HS-5 (cell line): ENCODE measurements at regions not wholly inside any gene's neighbourhood (a gene's known extent, or its start where the extent isn't known, plus 50 kb on each side); places are given as distances from the start of the nearest gene placed in this dataset.
"Not testable (repeated sequence)": the region's sequence is repeated elsewhere in the genome, so short reads cannot be mapped to it uniquely, and the experiment has no call there.

ENCODE experiments used
- DNase-seq: peaks from one replicate; pipeline ENCODE4 v3.0.0-alpha.2; 2012; ENCODE audit warnings: low read depth

DNA sequence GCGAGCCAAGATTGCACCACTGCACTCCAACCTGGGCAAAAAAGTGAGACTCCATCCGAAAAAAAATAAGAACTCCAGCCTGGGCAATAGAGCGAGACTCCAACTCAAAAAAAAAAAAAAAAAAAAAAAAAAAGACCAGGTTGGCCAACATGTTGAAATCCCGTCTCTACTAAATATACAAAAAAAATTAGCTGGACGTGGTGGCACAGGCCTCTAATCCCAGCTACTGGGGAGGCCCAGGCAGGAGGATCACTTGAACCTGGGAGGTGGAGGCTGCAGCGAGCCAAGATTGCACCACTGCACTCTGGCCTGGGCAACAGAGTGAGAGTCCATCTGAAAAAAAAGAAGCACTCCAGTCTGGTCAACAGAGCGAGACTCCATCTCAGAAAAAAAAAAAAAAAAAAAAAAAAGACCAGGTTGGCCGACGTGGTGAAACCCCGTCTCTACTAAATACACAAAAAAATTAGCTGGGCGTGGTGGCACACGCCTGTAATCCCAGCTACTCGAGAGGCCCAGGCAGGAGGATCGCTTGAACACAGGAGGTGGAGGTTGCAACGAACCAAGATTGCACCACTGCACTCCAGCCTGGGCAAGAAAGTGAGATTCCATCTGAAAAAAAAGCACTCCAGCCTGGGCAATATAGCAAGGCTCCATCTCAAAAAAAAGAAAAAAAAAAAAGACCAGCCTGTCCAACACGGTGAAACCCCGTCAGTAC, 1603.7 kb downstream of the RPIA start:
- DNase-seq: not testable (repeated sequence)

DNA sequence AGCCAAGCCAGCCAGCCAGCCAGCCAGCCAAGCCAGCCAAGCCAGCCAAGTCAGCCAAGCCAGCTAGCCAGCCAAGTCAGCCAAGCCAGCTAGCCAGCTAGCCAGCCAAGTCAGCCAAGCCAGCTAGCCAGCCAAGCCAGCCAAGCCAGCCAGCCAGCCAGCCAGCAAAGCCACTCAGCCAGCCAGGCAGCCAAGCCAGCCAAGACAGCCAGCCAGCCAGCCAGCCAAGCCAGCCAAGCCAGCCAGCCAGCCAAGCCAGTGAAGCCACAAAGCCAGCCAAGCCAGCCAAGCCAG, 1605.0 kb downstream of the RPIA start:
- not testable (repeated sequence) for DNase-seq

DNA sequence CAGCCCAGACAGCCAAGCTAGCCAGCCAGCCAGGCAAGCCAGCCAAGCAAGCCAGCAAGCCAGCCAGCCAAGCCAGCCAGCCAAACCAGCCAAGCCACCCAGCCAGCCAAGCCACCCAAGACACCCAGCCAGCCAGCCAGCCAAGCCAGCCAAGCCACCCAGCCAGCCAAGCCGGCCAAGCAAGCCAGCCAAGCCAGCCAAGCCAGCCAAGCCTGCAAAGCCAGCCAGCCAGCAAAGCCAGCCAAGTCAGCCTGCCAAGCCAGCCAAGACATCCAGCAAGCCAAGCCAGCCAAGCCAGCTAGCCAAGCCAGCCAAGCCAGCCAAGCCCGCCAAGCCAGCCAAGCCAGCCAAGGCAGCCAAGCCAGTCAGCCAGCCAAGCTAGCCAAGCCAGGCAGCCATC, 1606.2 kb downstream of the RPIA start:
- DNase-seq: not testable (repeated sequence)

DNA sequence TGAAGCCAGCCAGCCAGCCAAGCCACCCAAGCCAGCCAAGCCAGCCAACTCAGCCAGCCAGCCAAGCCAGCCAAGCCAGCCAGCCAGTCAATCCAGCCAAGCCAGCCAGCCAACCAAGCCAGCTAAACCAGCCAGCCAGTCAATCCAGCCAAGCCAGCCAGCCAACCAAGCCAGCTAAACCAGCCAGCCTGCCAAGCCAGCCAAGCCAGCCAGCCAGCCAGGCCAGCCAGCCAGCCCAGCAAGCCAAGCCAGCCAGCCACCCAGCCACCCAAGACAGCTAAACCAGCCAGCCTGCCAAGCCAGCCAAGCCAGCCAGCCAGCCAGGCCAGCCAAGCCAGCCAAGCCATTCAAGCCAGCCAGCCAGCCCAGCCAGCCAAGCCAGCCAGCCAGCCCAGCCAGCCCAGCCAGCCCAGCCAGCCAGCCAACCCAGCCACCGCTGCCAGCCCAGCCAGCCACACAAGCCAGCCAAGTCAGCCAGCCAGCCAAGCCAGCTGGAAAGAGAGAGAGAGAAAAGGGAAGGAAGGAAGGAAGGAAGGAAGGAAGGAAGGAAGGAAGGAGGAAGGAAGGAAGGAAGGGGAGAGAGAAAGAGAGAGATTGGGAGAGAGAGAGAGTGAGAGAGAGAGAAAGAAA, 1606.8 kb downstream of the RPIA start:
- not testable (repeated sequence) for DNase-seq

DNA sequence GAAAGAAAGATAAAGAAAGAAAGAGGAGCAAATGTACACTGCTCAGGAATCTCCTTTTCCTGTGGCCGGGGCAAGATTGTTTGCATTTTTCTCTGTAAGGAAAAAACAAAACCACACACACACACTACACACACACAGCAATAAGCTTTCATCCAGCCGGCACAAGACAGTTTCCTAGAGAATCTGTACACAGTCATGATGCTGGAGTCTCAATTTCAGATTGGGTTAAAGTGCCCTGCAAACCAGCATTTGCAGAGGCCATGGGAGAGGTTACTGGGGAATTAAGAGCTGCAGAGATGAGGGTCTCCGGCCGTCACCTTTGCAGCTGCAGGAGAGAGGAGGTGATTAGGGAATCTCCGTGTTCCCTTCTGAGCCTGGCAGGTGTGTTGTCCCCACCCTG, 1607.5 kb downstream of the RPIA start:
- DNase-seq: not testable (repeated sequence)

DNA sequence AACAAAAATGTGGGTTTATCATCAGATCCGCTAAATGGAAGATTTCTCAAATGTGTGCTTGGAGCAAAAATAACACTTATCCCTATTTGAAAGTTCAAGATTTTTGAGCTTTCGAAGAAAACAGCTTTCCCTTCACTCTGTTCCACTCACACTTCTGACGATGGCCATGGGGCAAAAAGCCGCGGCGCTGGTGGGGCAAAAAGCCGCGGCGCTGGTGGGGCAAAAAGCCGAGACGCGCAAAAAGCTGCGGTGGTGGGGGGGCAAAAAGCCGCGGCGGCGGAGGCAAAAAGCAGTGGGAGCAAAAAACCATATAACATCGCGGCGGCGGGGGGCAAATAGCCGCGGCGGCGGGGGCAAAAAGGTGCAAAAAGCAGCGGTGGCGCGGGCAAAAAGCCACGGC, 1631.5 kb downstream of the RPIA start:
- DNase-seq: not testable (repeated sequence)

DNA sequence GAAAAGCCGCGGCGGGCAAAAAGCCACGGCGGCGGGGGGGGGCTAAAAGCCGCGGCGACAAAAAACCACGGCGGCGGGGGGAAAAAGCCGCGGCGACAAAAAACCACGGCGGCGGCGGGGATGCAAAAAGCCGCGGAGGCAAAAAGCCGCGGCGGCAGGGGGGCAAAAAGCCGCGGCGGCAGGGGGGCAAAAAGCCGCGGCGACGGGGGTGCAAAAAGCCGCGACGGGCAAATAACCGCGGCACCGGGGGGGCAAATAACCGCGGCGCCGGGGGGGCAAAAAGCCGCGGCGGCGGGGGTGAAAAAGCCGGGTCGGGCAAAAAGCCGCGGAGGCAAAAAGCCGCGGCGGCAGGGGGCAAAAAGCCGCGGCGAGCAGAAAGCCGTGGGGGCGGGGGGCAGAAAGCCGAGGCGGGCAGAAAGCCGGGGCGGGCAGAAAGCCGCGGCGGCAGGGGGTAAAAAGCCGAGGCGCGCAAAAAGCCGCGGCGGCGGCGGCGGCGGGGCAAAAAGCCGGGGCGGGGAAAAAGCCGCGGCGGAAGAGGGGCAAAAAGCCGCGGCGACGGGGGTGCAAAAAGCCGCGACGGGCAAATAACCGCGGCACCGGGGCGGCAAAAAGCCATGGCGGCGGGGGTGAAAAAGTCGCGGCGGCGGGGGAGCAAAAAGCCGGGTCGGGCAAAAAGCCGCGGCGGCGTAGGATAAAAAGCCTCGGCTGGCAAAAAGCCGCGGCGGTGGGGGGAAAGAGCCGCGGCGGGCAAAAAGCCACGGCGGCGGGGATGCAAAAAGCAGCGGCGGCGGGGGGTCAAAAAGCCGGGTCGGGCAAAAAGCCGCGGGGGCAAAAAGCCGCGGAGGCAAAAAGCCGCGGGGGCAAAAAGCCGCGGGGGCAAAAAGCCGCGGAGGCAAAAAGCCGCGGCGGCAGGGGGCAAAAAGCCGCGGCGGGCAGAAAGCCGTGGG, 1632.4 kb downstream of the RPIA start:
- not testable (repeated sequence) for DNase-seq

DNA sequence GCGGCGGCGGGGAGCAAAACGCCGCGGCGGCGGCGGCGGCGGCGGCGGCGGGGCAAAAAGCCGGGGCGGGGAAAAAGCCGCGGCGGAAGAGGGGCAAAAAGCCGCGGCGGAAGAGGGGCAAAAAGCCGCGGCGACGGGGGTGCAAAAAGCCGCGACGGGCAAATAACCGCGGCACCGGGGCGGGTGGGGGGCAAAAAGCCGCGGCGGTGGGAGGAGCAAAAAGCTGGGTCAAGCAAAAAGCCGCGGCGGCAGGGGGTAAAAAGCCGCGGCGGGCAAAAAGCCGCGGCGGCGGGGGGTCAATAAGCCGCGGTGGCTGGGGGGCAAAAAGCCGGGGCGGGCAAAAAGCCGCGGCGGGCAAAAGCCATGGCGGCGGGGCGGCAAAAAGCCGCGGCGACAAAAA, 1633.2 kb downstream of the RPIA start:
- not testable (repeated sequence) for DNase-seq

DNA sequence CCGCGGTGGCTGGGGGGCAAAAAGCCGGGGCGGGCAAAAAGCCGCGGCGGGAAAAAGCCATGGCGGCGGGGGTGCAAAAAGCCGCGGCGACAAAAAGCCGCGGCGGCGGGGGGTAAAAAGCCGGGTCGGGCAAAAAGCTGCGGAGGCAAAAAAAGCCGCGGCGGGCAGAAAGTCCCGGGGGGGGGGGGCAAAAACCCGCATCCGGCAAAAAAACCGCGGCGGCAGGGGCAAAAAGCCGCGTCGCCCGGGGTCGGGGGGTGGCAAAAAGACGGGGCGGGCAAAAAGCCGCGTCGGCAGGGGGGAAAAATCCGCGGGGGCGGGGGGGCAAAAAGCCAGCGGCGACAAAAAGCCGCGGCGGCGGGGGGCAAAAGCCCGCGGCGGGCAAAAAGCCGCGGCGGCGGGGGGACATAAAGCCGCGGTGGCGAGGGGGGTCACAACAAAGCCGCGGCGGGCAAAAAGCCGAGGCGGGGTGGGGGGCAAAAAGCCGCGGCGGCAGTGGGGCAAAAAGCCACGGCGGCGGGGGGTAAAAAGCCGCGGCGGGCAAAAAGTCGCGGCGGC, 1634.4 kb downstream of the RPIA start:
- not testable (repeated sequence) for DNase-seq

DNA sequence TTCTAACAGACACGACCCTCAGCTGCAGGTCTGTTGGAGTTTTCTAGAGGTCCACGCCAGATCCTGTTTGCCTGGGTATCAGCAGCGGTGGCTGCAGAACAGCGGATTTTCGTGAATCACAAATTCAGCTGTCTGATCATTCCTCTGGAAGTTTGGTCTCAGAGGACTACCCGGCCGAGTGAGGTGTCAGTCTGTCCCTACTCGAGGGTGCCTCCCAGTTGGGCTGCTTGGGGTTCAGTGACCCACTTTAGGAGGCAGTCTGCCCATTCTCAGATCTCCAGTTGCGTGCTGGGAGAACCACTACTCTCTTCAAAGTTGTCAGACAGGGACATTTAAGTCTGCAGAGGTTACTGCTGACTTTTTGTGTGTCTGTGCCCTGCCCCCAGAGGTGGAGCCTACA, 1664.1 kb downstream of the RPIA start:
- not testable (repeated sequence) for DNase-seq

DNA sequence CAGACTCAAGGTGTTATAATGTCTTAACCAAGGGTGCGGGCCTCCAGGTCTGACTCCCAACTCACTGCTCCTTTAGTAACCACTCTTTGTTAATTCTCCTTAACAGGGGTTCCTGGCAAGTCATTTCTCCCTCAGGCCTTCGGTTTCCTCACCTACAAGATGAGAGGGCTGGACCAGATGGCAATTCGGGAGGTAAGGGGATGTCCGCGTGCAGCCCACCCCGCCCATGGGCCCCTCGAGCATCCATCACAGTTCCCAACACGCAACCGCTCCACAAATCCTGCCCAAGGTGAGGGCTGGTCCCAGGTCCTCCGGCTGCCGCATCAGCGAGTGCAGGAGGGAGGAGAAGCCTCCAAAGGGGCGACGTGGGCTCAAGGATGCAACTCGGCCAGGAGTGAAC, 1667.9 kb downstream of the RPIA start:
- DNase-seq: not testable (repeated sequence)

DNA sequence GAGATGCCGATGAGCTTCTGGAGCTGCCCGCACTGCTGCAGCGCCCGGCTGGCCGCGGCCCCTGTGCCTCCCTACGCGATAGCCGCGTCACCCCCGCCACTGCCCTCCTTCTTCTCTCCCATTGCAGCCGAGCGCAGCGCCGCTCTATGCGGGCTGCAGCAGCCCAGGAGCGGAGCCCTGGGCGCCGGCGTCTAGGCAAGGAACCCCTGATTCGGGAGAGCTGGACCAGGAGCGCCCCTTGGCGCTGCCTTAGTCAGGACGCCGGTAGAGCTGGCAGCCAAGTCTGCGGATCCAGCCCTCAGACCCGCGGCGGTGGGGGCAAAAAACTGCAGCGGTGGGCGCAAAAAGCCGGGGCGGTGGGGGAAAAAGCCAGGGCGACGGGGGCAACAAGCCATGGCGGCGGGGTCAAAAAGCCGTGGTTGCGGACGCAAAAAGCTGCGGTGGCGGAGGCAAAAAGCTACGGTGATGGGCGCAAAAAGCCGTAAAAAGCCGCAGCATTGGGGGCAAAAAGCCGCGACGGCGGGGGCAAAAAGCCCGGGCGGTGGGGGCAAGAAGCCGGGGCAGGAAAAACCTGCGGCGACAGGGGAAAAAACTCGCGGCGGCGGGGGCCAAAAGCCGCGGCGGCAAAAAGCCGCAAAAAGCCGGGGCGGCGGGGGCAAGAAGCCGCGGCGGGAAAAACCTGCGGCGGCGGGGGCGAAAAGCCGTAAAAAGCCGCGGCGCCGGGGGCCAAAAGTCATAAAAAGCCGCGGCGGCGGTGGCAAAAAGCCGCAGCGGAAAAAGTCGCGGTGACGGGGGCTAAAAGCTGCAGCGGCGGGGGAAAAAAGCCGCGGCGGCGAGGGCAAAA, 1668.6 kb downstream of the RPIA start:
- DNase-seq: not testable (repeated sequence)

DNA sequence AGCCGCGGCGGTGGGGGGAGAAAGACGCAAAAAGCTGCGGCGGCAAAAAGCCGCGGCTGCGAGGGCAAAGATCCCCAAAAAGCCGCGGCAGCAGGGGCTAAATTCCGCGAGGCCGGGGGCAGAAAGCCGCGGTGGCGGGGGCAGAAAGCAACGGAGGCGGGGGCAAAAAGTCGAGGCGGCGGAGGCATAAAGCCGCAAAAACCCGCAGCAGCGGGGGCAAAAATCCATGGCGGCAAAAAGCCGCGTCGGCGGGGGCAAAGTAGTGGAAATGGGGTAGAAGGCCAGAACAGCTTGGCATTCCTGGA, 1669.2 kb downstream of the RPIA start:
- not testable (repeated sequence) for DNase-seq
